ENCODE measurements at regions not wholly inside any gene's neighbourhood (a gene's known extent, or its start where the extent isn't known, plus 50 kb on each side); places are given as distances from the start of the nearest gene placed in this dataset.
"Not testable (repeated sequence)": the region's sequence is repeated elsewhere in the genome, so short reads cannot be mapped to it uniquely, and the experiment has no call there.

DNA sequence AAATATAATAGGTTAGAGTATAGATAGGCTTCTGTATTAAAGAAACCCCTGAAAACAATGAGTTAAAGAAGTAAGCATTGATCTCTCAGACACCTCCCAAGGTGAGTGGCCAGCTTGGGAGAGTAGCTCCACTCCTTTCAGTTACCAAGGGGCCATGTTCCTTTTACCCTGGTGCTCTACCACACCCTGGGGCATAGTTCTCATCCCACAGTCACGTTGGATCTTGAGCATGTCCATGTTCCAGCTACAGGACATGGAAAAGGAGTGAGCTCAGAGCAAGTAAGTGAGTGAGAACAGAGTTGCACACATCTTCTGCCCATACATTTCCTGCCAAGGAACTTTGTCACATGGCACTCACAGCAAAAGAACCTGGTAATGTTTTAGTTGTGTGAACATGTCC is 325.9 kb upstream of the SLC39A10 start:
- Histone ChIP-seq H3K36me3 (ENCODE audit: control insufficient read depth, low read depth, low read length) (no peaks in the 10 kb centered on the region), H3K27me3 (ENCODE audit: control insufficient read depth, insufficient read depth, low read length) (no peaks in the 10 kb centered on the region), H3K4me3 (ENCODE audit: low read length) (no peak overlapping the region), H3K27ac (ENCODE audit: low read length) (no peak overlapping the region), H3K9me3 (ENCODE audit: control insufficient read depth, low read depth, low read length) (no peaks in the 10 kb centered on the region), H3K4me1 (ENCODE audit: control insufficient read depth, low read depth, low read length) (no peaks in the 10 kb centered on the region), H3K9ac (ENCODE audit: low read length) (no peak overlapping the region)

DNA sequence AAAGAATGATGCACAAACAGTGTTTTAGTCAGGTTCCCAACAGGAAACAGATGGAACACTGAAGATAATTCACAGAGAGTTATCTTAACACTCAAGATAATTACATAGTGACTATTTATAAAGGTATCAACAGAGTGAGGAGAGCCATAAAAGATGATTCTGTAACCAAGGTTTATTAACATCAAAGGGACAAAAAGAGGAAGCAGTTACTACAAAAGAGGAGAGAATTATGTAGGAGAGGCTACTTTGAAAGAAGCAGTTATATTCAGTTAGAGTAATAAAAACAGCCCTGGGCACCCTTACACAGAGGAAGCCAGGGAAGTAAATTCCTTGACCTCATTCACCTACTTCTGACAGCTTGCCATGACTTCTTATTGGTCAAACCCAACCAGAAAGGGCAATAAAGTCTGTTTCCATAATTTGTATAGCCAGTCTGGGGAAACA is 326.5 kb upstream of the SLC39A10 start:
- Histone ChIP-seq H3K4me3 (ENCODE audit: low read length) (no peak overlapping the region), H3K36me3 (ENCODE audit: control insufficient read depth, low read depth, low read length) (no peaks in the 10 kb centered on the region), H3K27ac (ENCODE audit: low read length) (no peak overlapping the region), H3K9ac (ENCODE audit: low read length) (no peak overlapping the region), H3K4me1 (ENCODE audit: control insufficient read depth, low read depth, low read length) (no peaks in the 10 kb centered on the region), H3K27me3 (ENCODE audit: control insufficient read depth, insufficient read depth, low read length) (no peaks in the 10 kb centered on the region), H3K9me3 (ENCODE audit: control insufficient read depth, low read depth, low read length) (no peaks in the 10 kb centered on the region)

DNA sequence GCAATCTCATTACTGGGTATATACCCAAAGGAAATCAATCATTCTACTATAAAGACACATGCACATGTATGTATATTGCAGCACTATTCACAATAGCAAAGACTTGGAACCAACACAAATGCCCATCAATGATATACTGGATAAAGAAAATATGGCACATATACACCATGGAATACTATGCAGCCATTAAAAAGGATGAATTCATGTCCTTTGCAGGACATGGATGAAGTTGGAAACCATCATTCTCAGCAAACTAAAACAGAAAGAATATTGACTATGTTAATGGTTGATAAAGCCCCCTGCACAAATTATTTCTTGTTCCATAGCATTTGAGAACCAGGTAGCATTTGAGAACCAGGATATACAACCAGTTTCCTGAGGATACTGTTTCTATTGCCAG is 327.2 kb upstream of the SLC39A10 start:
- H3K27me3 ChIP-seq (ENCODE audit: control insufficient read depth, insufficient read depth, low read length); H3K9ac ChIP-seq (ENCODE audit: low read length); H3K4me3 ChIP-seq (ENCODE audit: low read length); H3K4me1 ChIP-seq (ENCODE audit: control insufficient read depth, low read depth, low read length); H3K27ac ChIP-seq (ENCODE audit: low read length); H3K36me3 ChIP-seq (ENCODE audit: control insufficient read depth, low read depth, low read length); H3K9me3 ChIP-seq (ENCODE audit: control insufficient read depth, low read depth, low read length): not testable (repeated sequence)

DNA sequence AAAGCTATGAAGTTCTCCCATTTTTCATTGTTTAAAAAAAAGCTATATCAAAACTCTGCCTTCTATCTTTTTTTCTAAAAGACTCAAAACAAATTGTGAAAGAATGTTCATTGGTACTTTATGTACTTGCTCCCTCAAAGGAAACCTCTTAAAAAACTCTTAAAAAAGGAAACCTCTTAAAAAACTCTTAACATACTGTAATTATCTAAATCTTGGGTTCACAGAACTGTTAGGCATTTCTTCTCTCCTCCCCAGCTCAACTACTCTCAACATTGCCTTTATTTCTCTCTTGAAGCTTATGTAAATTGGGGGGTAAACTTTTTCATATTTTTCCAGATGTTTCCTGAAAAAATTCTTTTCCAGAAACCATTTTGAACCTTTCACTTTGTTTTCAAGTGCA is 330.5 kb upstream of the SLC39A10 start:
- Histone ChIP-seq H3K4me1 (ENCODE audit: control insufficient read depth, low read depth, low read length) (no peaks in the 10 kb centered on the region), H3K9me3 (ENCODE audit: control insufficient read depth, low read depth, low read length) (no peaks in the 10 kb centered on the region), H3K9ac (ENCODE audit: low read length) (no peak overlapping the region), H3K27me3 (ENCODE audit: control insufficient read depth, insufficient read depth, low read length) (no peaks in the 10 kb centered on the region), H3K36me3 (ENCODE audit: control insufficient read depth, low read depth, low read length) (no peaks in the 10 kb centered on the region), H3K27ac (ENCODE audit: low read length) (no peak overlapping the region), H3K4me3 (ENCODE audit: low read length) (no peak overlapping the region)

DNA sequence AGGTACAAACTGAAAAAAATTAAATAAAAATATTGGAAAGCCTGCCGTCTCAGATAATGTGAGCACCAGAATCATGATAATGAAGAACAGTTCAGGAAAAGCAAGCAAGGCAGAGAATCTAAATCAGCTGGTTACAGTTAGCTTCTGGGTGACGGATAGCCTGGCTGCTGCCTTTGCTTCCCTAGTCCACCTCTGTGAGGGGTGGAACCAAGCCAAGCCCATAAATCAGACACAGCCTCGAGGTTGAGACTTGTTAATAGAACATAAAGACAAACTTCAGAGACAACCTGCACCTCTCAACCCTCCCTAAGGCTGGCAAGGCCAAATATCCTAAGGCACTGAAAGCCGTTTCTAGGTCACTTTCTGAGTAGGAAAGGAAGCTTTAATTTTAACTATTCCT is 334.7 kb upstream of the SLC39A10 start:
- H3K27me3 ChIP-seq (ENCODE audit: control insufficient read depth, insufficient read depth, low read length): no peaks in the 10 kb centered on the region
- H3K9ac ChIP-seq (ENCODE audit: low read length): no peak overlapping the region
- no peaks in the 10 kb centered on the region for H3K9me3 ChIP-seq (ENCODE audit: control insufficient read depth, low read depth, low read length)
- H3K4me1 ChIP-seq (ENCODE audit: control insufficient read depth, low read depth, low read length): no peaks in the 10 kb centered on the region
- H3K27ac ChIP-seq (ENCODE audit: low read length): no peak overlapping the region
- no peaks in the 10 kb centered on the region for H3K36me3 ChIP-seq (ENCODE audit: control insufficient read depth, low read depth, low read length)
- no peak overlapping the region for H3K4me3 ChIP-seq (ENCODE audit: low read length)

DNA sequence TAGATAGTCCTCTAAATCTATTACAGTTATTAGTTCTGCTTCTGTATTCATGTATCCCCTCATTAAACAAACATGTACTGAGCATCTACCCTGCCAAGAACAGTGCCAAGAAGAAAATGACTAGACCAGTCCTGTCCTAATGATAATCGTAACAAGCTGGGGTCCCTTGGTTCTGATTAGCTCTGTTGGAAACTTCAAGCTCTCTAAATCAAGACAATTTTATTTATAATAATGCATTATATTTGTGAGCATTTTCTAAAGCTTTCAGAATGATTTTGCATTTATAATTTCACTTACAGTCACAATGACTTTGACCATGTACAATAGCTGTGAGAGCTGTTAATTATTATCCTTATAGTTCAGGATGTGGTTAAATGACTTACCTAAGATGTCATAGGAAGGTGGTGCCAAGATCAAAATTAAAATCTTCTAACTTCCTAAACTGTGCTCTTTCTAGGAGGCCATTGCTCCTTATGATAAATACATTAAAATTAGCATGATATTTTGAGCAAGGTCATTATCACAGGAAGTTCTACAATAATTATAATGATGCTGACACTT is 336.5 kb upstream of the SLC39A10 start:
- no peaks in the 10 kb centered on the region for H3K4me1 ChIP-seq (ENCODE audit: control insufficient read depth, low read depth, low read length)
- H3K36me3 ChIP-seq (ENCODE audit: control insufficient read depth, low read depth, low read length): no peaks in the 10 kb centered on the region
- H3K27me3 ChIP-seq (ENCODE audit: control insufficient read depth, insufficient read depth, low read length): no peaks in the 10 kb centered on the region
- no peak overlapping the region for H3K27ac ChIP-seq (ENCODE audit: low read length)
- H3K9me3 ChIP-seq (ENCODE audit: control insufficient read depth, low read depth, low read length): no peaks in the 10 kb centered on the region
- no peak overlapping the region for H3K9ac ChIP-seq (ENCODE audit: low read length)
- no peak overlapping the region for H3K4me3 ChIP-seq (ENCODE audit: low read length)

DNA sequence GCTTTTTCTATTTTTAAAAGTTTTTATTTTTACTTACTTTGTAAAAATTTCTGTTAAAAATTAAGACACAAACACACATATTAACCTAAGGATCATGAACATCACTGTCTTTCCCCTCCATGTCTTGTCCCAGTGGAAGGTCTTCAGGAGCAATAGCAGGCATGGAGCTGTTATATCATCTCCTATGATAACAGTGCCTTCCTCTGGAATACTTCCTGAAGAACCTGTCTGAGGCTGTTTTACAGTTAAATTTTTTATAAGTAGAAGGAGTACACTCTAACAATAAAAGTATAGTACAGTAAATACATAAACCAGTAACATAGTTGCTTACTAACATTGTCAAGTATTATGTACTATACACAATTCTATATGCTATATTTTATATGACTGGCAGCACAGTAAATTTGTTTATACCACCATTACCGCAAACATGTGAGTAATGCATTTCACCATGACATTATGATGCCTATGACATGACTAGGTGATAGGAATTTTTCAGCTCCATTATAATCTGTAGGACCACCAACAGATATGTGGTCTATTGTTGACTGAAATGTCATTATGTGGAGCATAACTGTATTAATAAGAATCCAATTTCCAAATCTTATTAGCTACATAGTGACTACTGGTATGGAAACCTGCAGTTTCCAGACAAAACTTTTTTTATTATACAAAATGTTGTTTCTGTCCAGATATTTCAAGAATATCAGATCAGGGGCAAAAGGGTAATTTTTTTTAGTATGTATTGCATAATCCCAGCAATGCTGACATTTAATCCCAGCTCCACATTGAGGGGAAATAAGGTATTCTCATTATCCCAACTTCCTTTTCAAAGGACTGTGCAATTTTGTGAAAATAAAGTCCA is 337.2 kb upstream of the SLC39A10 start:
- no peak overlapping the region for H3K27ac ChIP-seq (ENCODE audit: low read length)
- H3K4me1 ChIP-seq (ENCODE audit: control insufficient read depth, low read depth, low read length): no peaks in the 10 kb centered on the region
- H3K9me3 ChIP-seq (ENCODE audit: control insufficient read depth, low read depth, low read length): no peaks in the 10 kb centered on the region
- H3K36me3 ChIP-seq (ENCODE audit: control insufficient read depth, low read depth, low read length): no peaks in the 10 kb centered on the region
- no peaks in the 10 kb centered on the region for H3K27me3 ChIP-seq (ENCODE audit: control insufficient read depth, insufficient read depth, low read length)
- H3K9ac ChIP-seq (ENCODE audit: low read length): no peak overlapping the region
- H3K4me3 ChIP-seq (ENCODE audit: low read length): no peak overlapping the region

DNA sequence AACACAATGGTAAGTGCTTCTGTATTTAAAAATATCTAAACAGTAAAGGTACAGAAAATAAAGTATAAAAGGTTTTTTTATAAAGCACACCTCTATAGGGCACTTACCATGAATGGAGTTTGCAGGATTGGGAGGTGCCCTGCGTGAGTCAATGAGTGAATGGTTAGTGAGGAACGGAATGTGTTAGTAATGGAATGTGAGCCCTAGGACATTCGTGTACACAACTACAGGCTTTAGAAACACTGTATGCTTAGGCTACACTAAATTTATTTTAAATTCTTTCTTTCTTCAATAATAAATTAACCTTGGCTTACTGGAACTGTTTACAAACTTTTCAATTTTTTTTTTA is 337.9 kb upstream of the SLC39A10 start:
- Histone ChIP-seq H3K4me3 (ENCODE audit: low read length) (no peak overlapping the region), H3K27ac (ENCODE audit: low read length) (no peak overlapping the region), H3K27me3 (ENCODE audit: control insufficient read depth, insufficient read depth, low read length) (no peaks in the 10 kb centered on the region), H3K9me3 (ENCODE audit: control insufficient read depth, low read depth, low read length) (no peaks in the 10 kb centered on the region), H3K36me3 (ENCODE audit: control insufficient read depth, low read depth, low read length) (no peaks in the 10 kb centered on the region), H3K4me1 (ENCODE audit: control insufficient read depth, low read depth, low read length) (no peaks in the 10 kb centered on the region), H3K9ac (ENCODE audit: low read length) (no peak overlapping the region)

DNA sequence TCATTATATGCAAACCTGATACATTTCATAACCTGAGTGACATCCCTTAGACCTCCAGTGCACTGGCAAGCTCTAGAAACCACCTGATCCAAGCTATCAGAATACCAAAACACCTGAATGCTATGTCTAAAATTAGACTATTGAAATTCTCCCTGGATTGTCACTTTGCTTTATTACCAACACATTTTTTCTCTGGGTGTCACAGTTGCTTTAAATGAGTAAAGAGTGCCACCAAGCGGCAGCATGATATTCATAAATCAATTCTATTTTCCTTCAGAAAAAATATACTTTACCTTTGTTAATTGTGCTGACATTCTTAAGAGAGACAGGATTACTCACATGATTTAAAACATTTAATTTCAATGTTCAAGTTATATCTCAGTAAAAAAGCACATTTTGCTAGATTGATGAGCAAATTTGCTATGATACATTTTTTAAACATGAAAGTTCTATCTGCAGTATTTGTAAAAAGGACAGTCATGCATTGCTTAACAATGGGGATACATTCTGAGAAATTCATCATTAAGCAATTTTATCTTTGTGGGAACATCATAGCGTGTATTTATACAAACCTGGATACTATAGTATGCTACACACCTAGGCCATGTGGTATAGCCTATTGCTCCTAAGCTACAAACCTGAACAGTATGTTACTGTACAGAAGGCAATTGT is 338.4 kb upstream of the SLC39A10 start:
- no peaks in the 10 kb centered on the region for H3K36me3 ChIP-seq (ENCODE audit: control insufficient read depth, low read depth, low read length)
- H3K4me1 ChIP-seq (ENCODE audit: control insufficient read depth, low read depth, low read length): no peaks in the 10 kb centered on the region
- no peak overlapping the region for H3K9ac ChIP-seq (ENCODE audit: low read length)
- H3K27ac ChIP-seq (ENCODE audit: low read length): no peak overlapping the region
- no peak overlapping the region for H3K4me3 ChIP-seq (ENCODE audit: low read length)
- H3K9me3 ChIP-seq (ENCODE audit: control insufficient read depth, low read depth, low read length): no peaks in the 10 kb centered on the region
- H3K27me3 ChIP-seq (ENCODE audit: control insufficient read depth, insufficient read depth, low read length): no peaks in the 10 kb centered on the region

DNA sequence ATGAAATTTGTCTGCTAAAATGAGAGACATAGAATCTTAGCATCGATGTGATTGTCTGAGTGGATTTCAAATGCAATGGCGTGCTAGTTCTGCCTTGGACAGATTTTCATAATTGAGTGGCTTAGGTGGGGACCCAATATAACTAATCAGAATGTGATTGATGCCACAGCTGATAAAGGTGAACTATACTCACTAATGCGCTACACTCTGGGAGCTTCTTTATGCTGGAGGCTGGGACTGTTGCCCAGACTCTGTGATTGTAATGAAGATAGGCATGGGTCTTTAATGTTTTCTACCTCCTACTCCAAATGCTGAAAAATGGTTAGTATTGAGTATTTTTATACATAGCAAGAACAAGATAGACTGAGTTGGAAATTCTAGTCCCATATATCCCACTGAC is 339.5 kb upstream of the SLC39A10 start:
- no peak overlapping the region for H3K27ac ChIP-seq (ENCODE audit: low read length)
- H3K4me1 ChIP-seq (ENCODE audit: control insufficient read depth, low read depth, low read length): no peaks in the 10 kb centered on the region

DNA sequence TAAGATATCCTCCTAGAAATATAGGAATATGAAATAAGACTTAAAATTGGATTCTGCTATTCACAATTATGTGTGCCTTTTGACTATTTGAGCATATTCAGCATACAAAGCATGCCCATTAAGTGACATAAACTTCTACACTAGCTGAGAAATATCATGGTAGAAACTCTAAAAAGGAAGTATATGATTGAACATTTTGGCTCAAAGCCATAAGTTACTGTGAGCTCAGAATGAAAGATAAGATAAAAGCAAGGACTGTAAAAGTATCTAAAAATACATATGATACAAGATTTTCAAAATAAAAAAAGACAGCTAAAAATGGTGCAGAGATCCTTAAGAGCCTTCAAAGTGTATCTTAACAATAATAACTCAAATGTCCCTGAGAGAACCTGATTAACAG is 340.5 kb upstream of the SLC39A10 start:
- Histone ChIP-seq H3K27me3 (ENCODE audit: control insufficient read depth, insufficient read depth, low read length) (no peaks in the 10 kb centered on the region), H3K4me1 (ENCODE audit: control insufficient read depth, low read depth, low read length) (no peaks in the 10 kb centered on the region), H3K9ac (ENCODE audit: low read length) (no peak overlapping the region), H3K4me3 (ENCODE audit: low read length) (no peak overlapping the region), H3K27ac (ENCODE audit: low read length) (no peak overlapping the region), H3K36me3 (ENCODE audit: control insufficient read depth, low read depth, low read length) (no peaks in the 10 kb centered on the region), H3K9me3 (ENCODE audit: control insufficient read depth, low read depth, low read length) (no peaks in the 10 kb centered on the region)

More for the DNA sequence above, 339.5 kb upstream of the SLC39A10 start:
- Histone ChIP-seq H3K4me3 (ENCODE audit: low read length) (no peak overlapping the region), H3K9ac (ENCODE audit: low read length) (no peak overlapping the region), H3K27me3 (ENCODE audit: control insufficient read depth, insufficient read depth, low read length) (no peaks in the 10 kb centered on the region), H3K36me3 (ENCODE audit: control insufficient read depth, low read depth, low read length) (no peaks in the 10 kb centered on the region), H3K9me3 (ENCODE audit: control insufficient read depth, low read depth, low read length) (no peaks in the 10 kb centered on the region)

DNA sequence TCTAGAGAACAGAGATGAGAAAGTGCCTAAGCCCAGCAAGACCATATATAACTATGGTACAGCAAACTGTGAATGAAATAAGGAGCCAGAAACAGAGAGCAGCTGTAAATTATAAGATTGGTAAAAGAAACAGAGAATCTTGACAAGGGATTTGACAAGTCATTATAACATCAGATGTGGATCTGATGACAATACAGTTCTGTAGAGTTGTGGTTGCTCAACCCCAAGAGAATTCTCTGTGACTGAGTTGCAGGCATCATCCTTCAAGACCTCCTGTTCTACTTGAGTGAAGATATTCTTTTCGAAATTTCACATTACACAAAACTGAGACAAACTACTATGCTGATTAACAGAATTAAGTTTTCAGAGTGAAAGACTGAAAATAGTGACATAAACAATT is 343.1 kb upstream of the SLC39A10 start:
- Histone ChIP-seq H3K27me3 (ENCODE audit: control insufficient read depth, insufficient read depth, low read length) (peaks cover 6% of the 10 kb centered on the region), H3K36me3 (ENCODE audit: control insufficient read depth, low read depth, low read length) (no peaks in the 10 kb centered on the region)

More for the DNA sequence above, 343.1 kb upstream of the SLC39A10 start:
- Histone ChIP-seq H3K9ac (ENCODE audit: low read length) (no peak overlapping the region), H3K4me3 (ENCODE audit: low read length) (no peak overlapping the region), H3K4me1 (ENCODE audit: control insufficient read depth, low read depth, low read length) (no peaks in the 10 kb centered on the region), H3K9me3 (ENCODE audit: control insufficient read depth, low read depth, low read length) (no peaks in the 10 kb centered on the region), H3K27ac (ENCODE audit: low read length) (no peak overlapping the region)
